ENCODE measurements at regions not wholly inside any gene's neighbourhood (a gene's known extent, or its start where the extent isn't known, plus 50 kb on each side); places are given as distances from the start of the nearest gene placed in this dataset.

DNA sequence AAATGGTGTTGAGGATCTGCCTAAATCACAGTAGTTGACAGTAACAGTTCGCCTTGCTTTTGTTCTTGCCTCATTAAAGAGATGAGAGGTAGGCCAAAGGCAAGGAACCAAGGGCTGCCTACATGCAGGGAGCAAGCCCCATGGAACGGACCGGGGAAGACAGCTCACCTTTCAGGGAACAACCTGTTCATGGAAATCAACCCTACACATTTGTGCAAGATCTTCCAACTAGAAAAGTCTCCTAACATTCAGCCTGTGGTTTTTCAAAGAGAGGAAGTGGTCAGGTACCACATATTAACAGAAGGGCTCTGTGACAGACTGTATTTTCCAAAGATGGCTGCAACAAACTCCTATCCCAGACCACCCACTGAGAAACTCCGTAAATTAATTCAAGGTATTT, 1031.8 kb upstream of the NR2F2 start:
- no peaks in the 10 kb centered on the region for H3K4me1 ChIP-seq (replicated peaks in 1 of 4; ENCODE audit: control insufficient read depth in 3 of 4, insufficient read depth in 4 of 4, low read length in 3 of 4)
- H4K5ac ChIP-seq (ENCODE audit: insufficient read length, low read depth, low read length), result no peak overlapping the region
- no peak overlapping the region for H2BK12ac ChIP-seq (ENCODE audit: low read depth, low read length)
- H2BK120ac ChIP-seq (replicated peaks; ENCODE audit: low read depth, low read length), result no peak overlapping the region
- no peaks in the 10 kb centered on the region for H3K36me3 ChIP-seq (ENCODE audit: control insufficient read depth in 2 of 4, insufficient read depth in 4 of 4, low read length in 3 of 4)
- no peaks in the 10 kb centered on the region for H3K23me2 ChIP-seq (ENCODE audit: low read depth, low read length)
- H3K56ac ChIP-seq (replicated peaks; ENCODE audit: insufficient read length, low read depth, low read length), result no peak overlapping the region
- H3K27ac ChIP-seq (ENCODE audit: low read depth, low read length), result no peak overlapping the region
- no peak overlapping the region for H2BK15ac ChIP-seq (ENCODE audit: low read length)
- H2BK5ac ChIP-seq (ENCODE audit: low read depth, low read length), result no peak overlapping the region
- H2AFZ ChIP-seq (ENCODE audit: low read length), result peak overlapping the region; percentile 59; the same call in 1 of the 2 replicates
- H3K4me2 ChIP-seq (ENCODE audit: insufficient read depth in 1 of 2, low read depth in 2 of 2, low read length in 2 of 2), result no peak overlapping the region
- no peak overlapping the region for H2BK20ac ChIP-seq (ENCODE audit: low read length)
- DNase-seq (ENCODE audit: low read depth in 1 of 2, low spot score in 2 of 2) (no peak), FAIRE-seq (no peak)
- H3K23ac ChIP-seq (ENCODE audit: insufficient read length), result no peak overlapping the region
- no peaks in the 10 kb centered on the region for H3K79me1 ChIP-seq (ENCODE audit: low read depth, low read length)
- H3K9me3 ChIP-seq (ENCODE audit: insufficient read depth in 2 of 2, low read depth in 1 of 2, low read length in 1 of 2), result no peaks in the 10 kb centered on the region
- H3K79me2 ChIP-seq (ENCODE audit: control insufficient read depth in 1 of 2, insufficient read depth in 2 of 2, low read length in 2 of 2), result no peaks in the 10 kb centered on the region
- ChIA-PET POLR2A (ENCODE audit: partially characterized antibody) (no interaction called here), CTCF (ENCODE audit: partially characterized antibody) (no interaction called here)
- no peak overlapping the region for H3K9ac ChIP-seq (replicated peaks in 1 of 4; ENCODE audit: extremely low read depth in 1 of 4, low read depth in 3 of 4, low read length in 3 of 4)
- H3K4me3 ChIP-seq (ENCODE audit: extremely low read depth in 1 of 4, insufficient read depth in 2 of 4, low read depth in 3 of 4, low read length in 4 of 4), result no peak overlapping the region
- H3K4ac ChIP-seq (replicated peaks; ENCODE audit: insufficient read length, low read depth, low read length), result no peak overlapping the region
- H2AK5ac ChIP-seq (ENCODE audit: low read depth, low read length), result no peak overlapping the region
- no peaks in the 10 kb centered on the region for H4K20me1 ChIP-seq (replicated peaks in 1 of 2; ENCODE audit: control insufficient read depth in 1 of 2, insufficient read depth in 2 of 2, low read length in 2 of 2)
- H4K91ac ChIP-seq (replicated peaks; ENCODE audit: insufficient read length, low read length), result no peak overlapping the region
- H3K18ac ChIP-seq (ENCODE audit: extremely low read depth, low read length), result no peak overlapping the region
- H4K8ac ChIP-seq (ENCODE audit: extremely low read depth, insufficient read depth, low read length), result no peak overlapping the region
- no peak overlapping the region for H3K14ac ChIP-seq (ENCODE audit: insufficient read length)
- WGBS, 2 experiments (ENCODE audit: extremely low coverage in 1 of 2, insufficient coverage in 1 of 2, insufficient read length in 1 of 2, insufficient replicate concordance in 2 of 2, low coverage in 1 of 2, low lambda C conversion rate in 2 of 2, missing lambda C conversion rate in 1 of 2), result 94% methylated on average over 4 of the region's 4 CpGs; no CpG with 5 or more reads in 1 of the 2 experiments
- H3K27me3 ChIP-seq (replicated peaks in 1 of 4; ENCODE audit: control insufficient read depth in 3 of 4, extremely low read depth in 1 of 4, insufficient read depth in 3 of 4, low read length in 3 of 4), result no peaks in the 10 kb centered on the region
- no peak for TF ChIP-seq EGR1 (IDR thresholded peaks at IDR 0.05; ENCODE audit: borderline replicate concordance, low read depth, low read length)
- TF ChIP-seq, protein P1, sequence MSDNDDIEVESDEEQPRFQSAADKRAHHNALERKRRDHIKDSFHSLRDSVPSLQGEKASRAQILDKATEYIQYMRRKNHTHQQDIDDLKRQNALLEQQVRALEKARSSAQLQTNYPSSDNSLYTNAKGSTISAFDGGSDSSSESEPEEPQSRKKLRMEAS (IDR thresholded peaks at IDR 0.05), result no peak
- TF ChIP-seq BRCA1 (IDR thresholded peaks at IDR 0.05; ENCODE audit: low read depth, low read length), result no peak
- TF ChIP-seq BCL11A (IDR thresholded peaks at IDR 0.05; ENCODE audit: low read depth in 2 of 2, low read length in 2 of 2), result no peak
- TF ChIP-seq JUN (IDR thresholded peaks at IDR 0.05; ENCODE audit: low read depth, low read length), result no peak
- no peak for TF ChIP-seq GTF2F1 (IDR thresholded peaks at IDR 0.05; ENCODE audit: borderline replicate concordance, low read depth, low read length)
- TF ChIP-seq YY1 (IDR thresholded peaks at IDR 0.05; ENCODE audit: low read depth, low read length), result no peak
- TF ChIP-seq CEBPB (IDR thresholded peaks at IDR 0.05; ENCODE audit: low read depth, low read length), result no peak
- no peak for TF ChIP-seq JUND (IDR thresholded peaks at IDR 0.05; ENCODE audit: low read length)
- no peak for TF ChIP-seq TBP (IDR thresholded peaks at IDR 0.05; ENCODE audit: low read depth, low read length)
- TF ChIP-seq ASH2L (IDR thresholded peaks at IDR 0.05; ENCODE audit: low read length), result no peak
- no peak for TF ChIP-seq CBX8 (IDR thresholded peaks at IDR 0.05; ENCODE audit: borderline replicate concordance, low read depth, low read length)
- TF ChIP-seq RAD21 (IDR thresholded peaks at IDR 0.05 in 1 of 2, conservative IDR thresholded peaks at IDR 0.05 in 1 of 2; ENCODE audit: low read depth in 2 of 2, low read length in 2 of 2), result no peak
- TF ChIP-seq TAF1 (IDR thresholded peaks at IDR 0.05; ENCODE audit: low read depth, low read length), result no peak
- no peak for TF ChIP-seq NRF1 (IDR thresholded peaks at IDR 0.05; ENCODE audit: low read depth, low read length)
- no peak for TF ChIP-seq MAFK (IDR thresholded peaks at IDR 0.05; ENCODE audit: low read depth, low read length)
- TF ChIP-seq TEAD4 (IDR thresholded peaks at IDR 0.05; ENCODE audit: low read depth, low read length), result no peak

Measured in H1 (cell line).